ENCODE measurements at regions not wholly inside any gene's neighbourhood (a gene's known extent, or its start where the extent isn't known, plus 50 kb on each side); places are given as distances from the start of the nearest gene placed in this dataset.
"Not testable (repeated sequence)": the region's sequence is repeated elsewhere in the genome, so short reads cannot be mapped to it uniquely, and the experiment has no call there.

DNA sequence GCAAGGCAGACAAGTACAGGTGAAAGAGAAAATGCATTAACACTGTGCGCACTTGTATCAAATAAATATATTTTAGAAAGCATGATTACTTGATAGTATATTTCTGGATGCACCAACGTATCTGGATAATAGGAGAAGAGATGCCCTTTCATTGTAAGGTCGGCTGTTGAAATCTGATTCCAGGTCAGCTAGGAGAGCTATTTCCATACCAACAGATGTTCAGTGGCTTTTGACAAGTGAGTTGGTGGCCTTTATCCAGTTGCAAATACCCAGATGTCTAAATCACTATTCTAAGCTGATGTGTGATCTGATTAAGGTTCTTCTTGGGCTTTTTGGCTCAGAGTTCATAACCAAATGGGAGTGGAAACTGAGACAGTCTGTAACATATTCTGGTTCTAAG lies 128.2 kb upstream of the TBCA start:
- Mint-ChIP-seq H3K4me3 (ENCODE audit: unreplicated experiment) (no peak overlapping the region), H3K4me1 (ENCODE audit: low read depth) (no peaks in the 10 kb centered on the region), H3K27me3 (ENCODE audit: low read depth) (no peaks in the 10 kb centered on the region), H3K36me3 (ENCODE audit: low read depth) (no peaks in the 10 kb centered on the region), H3K27ac (ENCODE audit: unreplicated experiment) (no peak overlapping the region), H3K9me3 (ENCODE audit: low read depth) (no peaks in the 10 kb centered on the region)
- DNase-seq (ENCODE audit: low spot score) = no peak
- TF ChIP-seq, protein P1, sequence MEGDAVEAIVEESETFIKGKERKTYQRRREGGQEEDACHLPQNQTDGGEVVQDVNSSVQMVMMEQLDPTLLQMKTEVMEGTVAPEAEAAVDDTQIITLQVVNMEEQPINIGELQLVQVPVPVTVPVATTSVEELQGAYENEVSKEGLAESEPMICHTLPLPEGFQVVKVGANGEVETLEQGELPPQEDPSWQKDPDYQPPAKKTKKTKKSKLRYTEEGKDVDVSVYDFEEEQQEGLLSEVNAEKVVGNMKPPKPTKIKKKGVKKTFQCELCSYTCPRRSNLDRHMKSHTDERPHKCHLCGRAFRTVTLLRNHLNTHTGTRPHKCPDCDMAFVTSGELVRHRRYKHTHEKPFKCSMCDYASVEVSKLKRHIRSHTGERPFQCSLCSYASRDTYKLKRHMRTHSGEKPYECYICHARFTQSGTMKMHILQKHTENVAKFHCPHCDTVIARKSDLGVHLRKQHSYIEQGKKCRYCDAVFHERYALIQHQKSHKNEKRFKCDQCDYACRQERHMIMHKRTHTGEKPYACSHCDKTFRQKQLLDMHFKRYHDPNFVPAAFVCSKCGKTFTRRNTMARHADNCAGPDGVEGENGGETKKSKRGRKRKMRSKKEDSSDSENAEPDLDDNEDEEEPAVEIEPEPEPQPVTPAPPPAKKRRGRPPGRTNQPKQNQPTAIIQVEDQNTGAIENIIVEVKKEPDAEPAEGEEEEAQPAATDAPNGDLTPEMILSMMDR (IDR thresholded peaks at IDR 0.05) = no peak

GRCh38 chr5:77900691-77901090 lies 124.6 kb upstream of the TBCA start:
- TF ChIP-seq, protein P1 (IDR thresholded peaks at IDR 0.05) = no peak
- Mint-ChIP-seq H3K9me3 (ENCODE audit: low read depth) (no peaks in the 10 kb centered on the region), H3K4me3 (ENCODE audit: unreplicated experiment) (no peak overlapping the region), H3K27ac (ENCODE audit: unreplicated experiment) (no peak overlapping the region), H3K27me3 (ENCODE audit: low read depth) (no peaks in the 10 kb centered on the region), H3K36me3 (ENCODE audit: low read depth) (no peaks in the 10 kb centered on the region), H3K4me1 (ENCODE audit: low read depth) (no peaks in the 10 kb centered on the region)
- no peak for DNase-seq (ENCODE audit: low spot score)

DNA sequence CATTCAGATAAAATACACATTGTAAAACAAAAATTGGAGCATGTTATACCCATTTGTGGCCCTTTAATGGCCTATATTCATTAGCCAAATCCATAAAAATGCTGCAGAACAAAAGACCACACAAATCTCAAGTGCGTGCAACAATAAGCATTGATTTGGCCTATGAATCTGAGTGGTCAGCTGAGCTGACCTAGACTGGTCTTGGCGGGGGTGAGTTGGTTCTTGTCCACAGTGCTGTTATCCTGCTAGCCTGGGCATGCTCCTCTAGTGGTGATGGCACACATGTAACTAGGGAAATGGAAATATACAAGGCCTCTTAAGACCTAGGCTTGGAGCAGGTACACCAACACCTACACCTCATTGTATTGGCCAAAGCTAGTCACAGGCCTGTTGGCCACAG lies 122.2 kb upstream of the TBCA start:
- H3K9me3 Mint-ChIP-seq (ENCODE audit: low read depth) = no peaks in the 10 kb centered on the region
- H3K36me3 Mint-ChIP-seq (ENCODE audit: low read depth) = no peaks in the 10 kb centered on the region
- no peaks in the 10 kb centered on the region for H3K27me3 Mint-ChIP-seq (ENCODE audit: low read depth)
- H3K4me3 Mint-ChIP-seq (ENCODE audit: unreplicated experiment) = no peak overlapping the region
- H3K4me1 Mint-ChIP-seq (ENCODE audit: low read depth) = peaks cover 8% of the 10 kb centered on the region
- H3K27ac Mint-ChIP-seq (ENCODE audit: unreplicated experiment) = no peak overlapping the region
- TF ChIP-seq, protein P1 (IDR thresholded peaks at IDR 0.05) = no peak
- no peak for DNase-seq (ENCODE audit: low spot score)

DNA sequence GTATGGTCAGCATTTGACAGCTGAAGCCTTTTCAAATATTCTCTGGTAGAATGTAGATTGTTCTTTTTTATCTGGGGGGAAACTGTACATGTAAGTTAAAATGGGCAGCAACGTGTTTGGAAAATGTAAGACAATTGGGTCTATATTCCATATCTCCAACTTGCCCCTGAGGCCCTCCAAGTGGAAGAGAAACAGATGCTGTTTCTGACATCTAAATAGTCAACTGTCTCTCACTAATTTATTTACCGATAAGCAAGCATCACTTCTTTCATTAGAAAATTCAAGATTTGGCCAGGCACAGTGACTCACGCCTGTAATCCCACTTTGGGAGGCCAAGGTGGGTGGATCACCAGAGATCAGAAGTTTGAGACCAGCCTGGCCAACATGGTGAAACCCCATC lies 120.2 kb upstream of the TBCA start:
- no peak overlapping the region for H3K27ac Mint-ChIP-seq (ENCODE audit: unreplicated experiment)

DNA sequence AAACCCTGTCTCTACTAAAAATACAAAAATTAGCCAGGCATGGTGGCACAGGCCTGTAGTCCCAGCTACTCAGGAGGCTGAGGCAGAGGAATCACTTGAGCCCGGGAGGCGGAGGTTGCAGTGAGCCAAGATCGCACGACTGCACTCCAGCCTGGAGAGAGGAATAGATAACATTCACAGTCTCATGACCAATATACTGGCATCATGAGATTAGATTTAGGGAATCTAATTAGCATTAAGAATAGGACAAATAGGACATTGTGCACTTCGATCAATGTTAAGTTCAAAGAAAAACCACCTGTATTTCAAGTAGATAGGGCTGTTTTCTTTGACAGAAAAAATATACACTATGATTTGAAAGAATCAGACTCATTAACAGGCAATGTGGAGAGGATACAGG lies 118.0 kb upstream of the TBCA start:
- peaks cover 13% of the 10 kb centered on the region for H3K4me1 Mint-ChIP-seq (ENCODE audit: low read depth)
- not testable (repeated sequence) for H3K36me3 Mint-ChIP-seq (ENCODE audit: low read depth); H3K4me3 Mint-ChIP-seq (ENCODE audit: unreplicated experiment)

More for the DNA sequence above, 120.2 kb upstream of the TBCA start:
- no peaks in the 10 kb centered on the region for H3K36me3 Mint-ChIP-seq (ENCODE audit: low read depth)
- H3K4me1 Mint-ChIP-seq (ENCODE audit: low read depth) = peaks cover 13% of the 10 kb centered on the region
- no peaks in the 10 kb centered on the region for H3K27me3 Mint-ChIP-seq (ENCODE audit: low read depth)
- H3K4me3 Mint-ChIP-seq (ENCODE audit: unreplicated experiment) = no peak overlapping the region
- no peak for DNase-seq (ENCODE audit: low spot score)
- H3K9me3 Mint-ChIP-seq (ENCODE audit: low read depth) = no peaks in the 10 kb centered on the region
- TF ChIP-seq, protein P1 (IDR thresholded peaks at IDR 0.05) = no peak

GRCh38 chr5:77893225-77893860 lies 117.2 kb upstream of the TBCA start:
- H3K4me3 Mint-ChIP-seq (ENCODE audit: unreplicated experiment) = no peak overlapping the region
- TF ChIP-seq, protein P1 (IDR thresholded peaks at IDR 0.05) = no peak
- no peaks in the 10 kb centered on the region for H3K27me3 Mint-ChIP-seq (ENCODE audit: low read depth)
- H3K9me3 Mint-ChIP-seq (ENCODE audit: low read depth) = no peaks in the 10 kb centered on the region
- DNase-seq (ENCODE audit: low spot score) = no peak
- H3K36me3 Mint-ChIP-seq (ENCODE audit: low read depth) = no peaks in the 10 kb centered on the region
- H3K27ac Mint-ChIP-seq (ENCODE audit: unreplicated experiment) = peak overlapping the region; percentile 25
- peaks cover 13% of the 10 kb centered on the region for H3K4me1 Mint-ChIP-seq (ENCODE audit: low read depth)

More for the DNA sequence above, 118.0 kb upstream of the TBCA start:
- not testable (repeated sequence) for DNase-seq (ENCODE audit: low spot score); H3K27ac Mint-ChIP-seq (ENCODE audit: unreplicated experiment); H3K9me3 Mint-ChIP-seq (ENCODE audit: low read depth); H3K27me3 Mint-ChIP-seq (ENCODE audit: low read depth)
